ENCODE measurements at regions not wholly inside any gene's neighbourhood (a gene's known extent, or its start where the extent isn't known, plus 50 kb on each side); places are given as distances from the start of the nearest gene placed in this dataset.

- H3K4me3 ChIP-seq (ENCODE audit: low read depth, low read length), result no peak overlapping the region
- H3K27me3 ChIP-seq (ENCODE audit: control insufficient read depth, insufficient read depth, low read length), result no peaks in the 10 kb centered on the region
- TF ChIP-seq, protein P1, sequence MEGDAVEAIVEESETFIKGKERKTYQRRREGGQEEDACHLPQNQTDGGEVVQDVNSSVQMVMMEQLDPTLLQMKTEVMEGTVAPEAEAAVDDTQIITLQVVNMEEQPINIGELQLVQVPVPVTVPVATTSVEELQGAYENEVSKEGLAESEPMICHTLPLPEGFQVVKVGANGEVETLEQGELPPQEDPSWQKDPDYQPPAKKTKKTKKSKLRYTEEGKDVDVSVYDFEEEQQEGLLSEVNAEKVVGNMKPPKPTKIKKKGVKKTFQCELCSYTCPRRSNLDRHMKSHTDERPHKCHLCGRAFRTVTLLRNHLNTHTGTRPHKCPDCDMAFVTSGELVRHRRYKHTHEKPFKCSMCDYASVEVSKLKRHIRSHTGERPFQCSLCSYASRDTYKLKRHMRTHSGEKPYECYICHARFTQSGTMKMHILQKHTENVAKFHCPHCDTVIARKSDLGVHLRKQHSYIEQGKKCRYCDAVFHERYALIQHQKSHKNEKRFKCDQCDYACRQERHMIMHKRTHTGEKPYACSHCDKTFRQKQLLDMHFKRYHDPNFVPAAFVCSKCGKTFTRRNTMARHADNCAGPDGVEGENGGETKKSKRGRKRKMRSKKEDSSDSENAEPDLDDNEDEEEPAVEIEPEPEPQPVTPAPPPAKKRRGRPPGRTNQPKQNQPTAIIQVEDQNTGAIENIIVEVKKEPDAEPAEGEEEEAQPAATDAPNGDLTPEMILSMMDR (IDR thresholded peaks at IDR 0.05; ENCODE audit: insufficient read depth, low read length, poor library complexity, severe bottlenecking), result no peak
- no peak for DNase-seq (ENCODE audit: low read depth)
- H3K36me3 ChIP-seq (ENCODE audit: control insufficient read depth, insufficient read depth, low read length), result no peaks in the 10 kb centered on the region
Measured at GRCh38 chr4:124486423-124486822, 226.1 kb downstream of the ANKRD50 start.

- Histone ChIP-seq H3K27me3 (ENCODE audit: control insufficient read depth, insufficient read depth, low read length) (no peaks in the 10 kb centered on the region), H3K4me3 (ENCODE audit: low read depth, low read length) (no peak overlapping the region), H3K36me3 (ENCODE audit: control insufficient read depth, insufficient read depth, low read length) (no peaks in the 10 kb centered on the region)
- TF ChIP-seq, protein P1 (IDR thresholded peaks at IDR 0.05; ENCODE audit: insufficient read depth, low read length, poor library complexity, severe bottlenecking), result no peak
- DNase-seq (ENCODE audit: low read depth), result no peak
Measured at GRCh38 chr4:124487651-124488050, 224.9 kb downstream of the ANKRD50 start.

- TF ChIP-seq, protein P1 (IDR thresholded peaks at IDR 0.05; ENCODE audit: insufficient read depth, low read length, poor library complexity, severe bottlenecking), result no peak
- Histone ChIP-seq H3K27me3 (ENCODE audit: control insufficient read depth, insufficient read depth, low read length) (no peaks in the 10 kb centered on the region), H3K4me3 (ENCODE audit: low read depth, low read length) (no peak overlapping the region), H3K36me3 (ENCODE audit: control insufficient read depth, insufficient read depth, low read length) (no peaks in the 10 kb centered on the region)
- no peak for DNase-seq (ENCODE audit: low read depth)
Measured at GRCh38 chr4:124491361-124492145, 221.0 kb downstream of the ANKRD50 start.

- DNase-seq (ENCODE audit: low read depth), result no peak
- no peaks in the 10 kb centered on the region for H3K36me3 ChIP-seq (ENCODE audit: control insufficient read depth, insufficient read depth, low read length)
- H3K4me3 ChIP-seq (ENCODE audit: low read depth, low read length), result no peak overlapping the region
- H3K27me3 ChIP-seq (ENCODE audit: control insufficient read depth, insufficient read depth, low read length), result no peaks in the 10 kb centered on the region
- TF ChIP-seq, protein P1 (IDR thresholded peaks at IDR 0.05; ENCODE audit: insufficient read depth, low read length, poor library complexity, severe bottlenecking), result no peak
Measured at GRCh38 chr4:124499261-124499660, 213.3 kb downstream of the ANKRD50 start.

GRCh38 chr4:124501576-124501975 lies 211.0 kb downstream of the ANKRD50 start:
- Histone ChIP-seq H3K4me3 (ENCODE audit: low read depth, low read length) (no peak overlapping the region), H3K27me3 (ENCODE audit: control insufficient read depth, insufficient read depth, low read length) (no peaks in the 10 kb centered on the region), H3K36me3 (ENCODE audit: control insufficient read depth, insufficient read depth, low read length) (no peaks in the 10 kb centered on the region)
- TF ChIP-seq, protein P1 (IDR thresholded peaks at IDR 0.05; ENCODE audit: insufficient read depth, low read length, poor library complexity, severe bottlenecking), result no peak
- DNase-seq (ENCODE audit: low read depth), result no peak

DNA sequence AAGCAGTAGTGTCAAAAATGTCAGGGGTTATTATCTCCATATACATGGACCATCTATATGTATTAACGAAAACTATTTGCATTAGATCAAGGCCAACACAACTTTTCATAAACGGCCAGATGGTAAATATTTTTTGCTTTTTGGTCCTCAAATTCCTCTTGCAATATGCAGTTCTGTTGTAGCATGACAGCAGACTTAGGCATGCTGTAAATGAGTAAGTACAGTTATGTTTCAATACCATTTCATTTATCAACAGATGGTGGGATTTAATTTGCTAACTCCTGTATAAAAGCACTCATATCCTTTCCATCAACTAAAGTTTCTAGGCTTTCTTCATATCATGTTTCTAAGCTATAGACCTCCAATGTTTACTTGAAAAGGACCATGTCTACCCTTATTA lies 208.1 kb downstream of the ANKRD50 start:
- H3K36me3 ChIP-seq (ENCODE audit: control insufficient read depth, insufficient read depth, low read length), result no peaks in the 10 kb centered on the region
- no peak overlapping the region for H3K4me3 ChIP-seq (ENCODE audit: low read depth, low read length)
- DNase-seq (ENCODE audit: low read depth), result no peak
- H3K27me3 ChIP-seq (ENCODE audit: control insufficient read depth, insufficient read depth, low read length), result no peaks in the 10 kb centered on the region
- TF ChIP-seq, protein P1 (IDR thresholded peaks at IDR 0.05; ENCODE audit: insufficient read depth, low read length, poor library complexity, severe bottlenecking), result no peak
